Activated T-helper 2 cell treated with anti-CD3 and anti-CD28 coated beads, Interferon-gamma antibody, Interleukin-2, Interleukin-4, amounts not matched to agents 10 μg/mL and 5 μg/mL and 100 μg/mL, durations not matched to agents 14 hours and 24 hours and 36 hours (primary cell): ENCODE measurements at regions not wholly inside any gene's neighbourhood (a gene's known extent, or its start where the extent isn't known, plus 50 kb on each side); places are given as distances from the start of the nearest gene placed in this dataset.

Source experiments
- DNase-seq: peaks from one replicate; pipeline ENCODE4 v3.0.0; 2021; ENCODE audit warnings: low spot score
- H3K27ac Mint-ChIP-seq: one replicate; pipeline ENCODE4 v1.8.0; 2021; ENCODE audit warnings: mixed read lengths
- H3K27me3 Mint-ChIP-seq: one replicate; pipeline ENCODE4 v1.8.0; 2021; ENCODE audit warnings: low read depth, mixed read lengths
- H3K36me3 Mint-ChIP-seq: one replicate; pipeline ENCODE4 v1.8.0; 2021; ENCODE audit warnings: low read depth, mixed read lengths
- H3K4me1 Mint-ChIP-seq: one replicate; pipeline ENCODE4 v1.8.0; 2021; ENCODE audit warnings: low read depth, mixed read lengths
- H3K4me3 Mint-ChIP-seq: one replicate; pipeline ENCODE4 v1.8.0; 2021; ENCODE audit warnings: low read depth, mild to moderate bottlenecking, moderate library complexity, mixed read lengths
- H3K9me3 Mint-ChIP-seq: one replicate; pipeline ENCODE4 v1.8.0; 2021; ENCODE audit warnings: mixed read lengths
- intact Hi-C: fragments of 100-400 bp; cut with micrococcal nuclease; formaldehyde crosslinking; loops from one replicate; pipeline ENCODE4 v1.15.1; 2023

- Mint-ChIP-seq H3K36me3 (no peaks in the 10 kb centered on the region), H3K27ac (no peak overlapping the region), H3K4me3 (no peak overlapping the region), H3K9me3 (no peaks in the 10 kb centered on the region), H3K4me1 (no peaks in the 10 kb centered on the region), H3K27me3 (no peaks in the 10 kb centered on the region)
- no peak for DNase-seq
- intact Hi-C loops = no loop called here
These were observed 214.4 kb downstream of the SPRY2 start for GRCh38 chr13:80126389-80127068.

GRCh38 chr13:80123945-80124344, 217.0 kb downstream of the SPRY2 start:
- Mint-ChIP-seq H3K27me3 (no peaks in the 10 kb centered on the region), H3K9me3 (no peaks in the 10 kb centered on the region)

GRCh38 chr13:80121038-80121437, 219.9 kb downstream of the SPRY2 start:
- Mint-ChIP-seq H3K27me3 (no peaks in the 10 kb centered on the region), H3K4me3 (no peak overlapping the region), H3K4me1 (no peaks in the 10 kb centered on the region), H3K27ac (no peak overlapping the region), H3K9me3 (no peaks in the 10 kb centered on the region), H3K36me3 (no peaks in the 10 kb centered on the region)
- DNase-seq = no peak
- intact Hi-C loops = no loop called here

More at GRCh38 chr13:80123945-80124344, 217.0 kb downstream of the SPRY2 start:
- no peak overlapping the region for H3K4me3 Mint-ChIP-seq
- H3K36me3 Mint-ChIP-seq = no peaks in the 10 kb centered on the region
- intact Hi-C loops = no loop called here
- DNase-seq = no peak
- H3K27ac Mint-ChIP-seq = no peak overlapping the region
- no peaks in the 10 kb centered on the region for H3K4me1 Mint-ChIP-seq

- no peak overlapping the region for H3K27ac Mint-ChIP-seq
- no peaks in the 10 kb centered on the region for H3K9me3 Mint-ChIP-seq
- no peak overlapping the region for H3K4me3 Mint-ChIP-seq
- DNase-seq = no peak
- intact Hi-C loops = no loop called here
- H3K36me3 Mint-ChIP-seq = no peaks in the 10 kb centered on the region
- no peaks in the 10 kb centered on the region for H3K27me3 Mint-ChIP-seq
- H3K4me1 Mint-ChIP-seq = no peaks in the 10 kb centered on the region
These were observed 222.4 kb downstream of the SPRY2 start for GRCh38 chr13:80118506-80118905.

- H3K4me1 Mint-ChIP-seq = no peaks in the 10 kb centered on the region
- no peaks in the 10 kb centered on the region for H3K27me3 Mint-ChIP-seq
- DNase-seq = no peak
- no peaks in the 10 kb centered on the region for H3K9me3 Mint-ChIP-seq
- intact Hi-C loops = no loop called here
- no peak overlapping the region for H3K4me3 Mint-ChIP-seq
- no peaks in the 10 kb centered on the region for H3K36me3 Mint-ChIP-seq
- no peak overlapping the region for H3K27ac Mint-ChIP-seq
These were observed 222.8 kb downstream of the SPRY2 start for GRCh38 chr13:80118099-80118498.

GRCh38 chr13:80117515-80117914, 223.4 kb downstream of the SPRY2 start:
- intact Hi-C loops = no loop called here
- H3K9me3 Mint-ChIP-seq = no peaks in the 10 kb centered on the region
- no peak overlapping the region for H3K4me3 Mint-ChIP-seq
- no peak for DNase-seq
- H3K36me3 Mint-ChIP-seq = no peaks in the 10 kb centered on the region
- H3K4me1 Mint-ChIP-seq = no peaks in the 10 kb centered on the region
- no peak overlapping the region for H3K27ac Mint-ChIP-seq
- no peaks in the 10 kb centered on the region for H3K27me3 Mint-ChIP-seq

GRCh38 chr13:80116107-80116506, 224.8 kb downstream of the SPRY2 start:
- no peak overlapping the region for H3K4me3 Mint-ChIP-seq
- H3K9me3 Mint-ChIP-seq = no peaks in the 10 kb centered on the region
- intact Hi-C loops = no loop called here
- no peak for DNase-seq
- H3K27ac Mint-ChIP-seq = no peak overlapping the region
- no peaks in the 10 kb centered on the region for H3K27me3 Mint-ChIP-seq
- no peaks in the 10 kb centered on the region for H3K36me3 Mint-ChIP-seq
- H3K4me1 Mint-ChIP-seq = no peaks in the 10 kb centered on the region

GRCh38 chr13:80115616-80116015, 225.3 kb downstream of the SPRY2 start:
- Mint-ChIP-seq H3K4me1 (no peaks in the 10 kb centered on the region), H3K27ac (no peak overlapping the region), H3K4me3 (no peak overlapping the region), H3K27me3 (no peaks in the 10 kb centered on the region), H3K9me3 (no peaks in the 10 kb centered on the region), H3K36me3 (no peaks in the 10 kb centered on the region)
- intact Hi-C loops = no loop called here
- no peak for DNase-seq

GRCh38 chr13:80113714-80114454, 227.0 kb downstream of the SPRY2 start:
- no peak overlapping the region for H3K27ac Mint-ChIP-seq
- no peaks in the 10 kb centered on the region for H3K27me3 Mint-ChIP-seq
- intact Hi-C loops = no loop called here
- H3K4me3 Mint-ChIP-seq = no peak overlapping the region
- H3K4me1 Mint-ChIP-seq = no peaks in the 10 kb centered on the region
- no peaks in the 10 kb centered on the region for H3K9me3 Mint-ChIP-seq
- DNase-seq = no peak
- no peaks in the 10 kb centered on the region for H3K36me3 Mint-ChIP-seq

- intact Hi-C loops = no loop called here
- DNase-seq = no peak
- no peaks in the 10 kb centered on the region for H3K9me3 Mint-ChIP-seq
- H3K4me3 Mint-ChIP-seq = no peak overlapping the region
- H3K4me1 Mint-ChIP-seq = no peaks in the 10 kb centered on the region
- H3K36me3 Mint-ChIP-seq = no peaks in the 10 kb centered on the region
- H3K27ac Mint-ChIP-seq = no peak overlapping the region
- H3K27me3 Mint-ChIP-seq = no peaks in the 10 kb centered on the region
These were observed 231.6 kb downstream of the SPRY2 start for GRCh38 chr13:80109303-80109702.

GRCh38 chr13:80105350-80105749, 235.6 kb downstream of the SPRY2 start:
- Mint-ChIP-seq H3K4me3 (no peak overlapping the region), H3K27me3 (no peaks in the 10 kb centered on the region), H3K27ac (no peak overlapping the region), H3K36me3 (no peaks in the 10 kb centered on the region), H3K9me3 (no peaks in the 10 kb centered on the region), H3K4me1 (no peaks in the 10 kb centered on the region)
- intact Hi-C loops = no loop called here
- no peak for DNase-seq

GRCh38 chr13:80101040-80101439, 239.9 kb downstream of the SPRY2 start:
- H3K9me3 Mint-ChIP-seq = no peaks in the 10 kb centered on the region
- no peak overlapping the region for H3K4me3 Mint-ChIP-seq
- intact Hi-C loops = no loop called here
- H3K4me1 Mint-ChIP-seq = no peaks in the 10 kb centered on the region
- no peak overlapping the region for H3K27ac Mint-ChIP-seq
- DNase-seq = no peak
- H3K36me3 Mint-ChIP-seq = no peaks in the 10 kb centered on the region
- H3K27me3 Mint-ChIP-seq = no peaks in the 10 kb centered on the region

- H3K27me3 Mint-ChIP-seq = no peaks in the 10 kb centered on the region
- H3K9me3 Mint-ChIP-seq = no peaks in the 10 kb centered on the region
- no peak overlapping the region for H3K27ac Mint-ChIP-seq
- no peaks in the 10 kb centered on the region for H3K4me1 Mint-ChIP-seq
- intact Hi-C loops = no loop called here
- no peak for DNase-seq
- H3K4me3 Mint-ChIP-seq = no peak overlapping the region
- no peaks in the 10 kb centered on the region for H3K36me3 Mint-ChIP-seq
These were observed 240.3 kb downstream of the SPRY2 start for GRCh38 chr13:80100636-80101035.
